Liver (tissue), 8 donors: ENCODE measurements at regions not wholly inside any gene's neighbourhood (a gene's known extent, or its start where the extent isn't known, plus 50 kb on each side); places are given as distances from the start of the nearest gene placed in this dataset.

Experiments used
- DNase-seq: peaks from one replicate; pipeline ENCODE4 v3.0.0-alpha.2; 2017; ENCODE audit warnings: low spot score
- H3K27ac ChIP-seq, 2 donors: one replicate each; pipeline ENCODE4 v1.7.0; 2013; ENCODE audit warnings: inconsistent platforms in 2 of 2, low read length in 2 of 2, control low read depth in 1 of 2, low read depth in 1 of 2, mild to moderate bottlenecking in 1 of 2
- H3K27me3 ChIP-seq, 4 donors: one replicate each; pipeline versions ENCODE4 v1.6.1 to v1.7.0; 2013; ENCODE audit warnings: low read length in 3 of 4, inconsistent platforms in 1 of 4, mild to moderate bottlenecking in 1 of 4, moderate library complexity in 1 of 4; ENCODE audit not compliant: control insufficient read depth in 4 of 4, insufficient read depth in 4 of 4
- H3K36me3 ChIP-seq, 4 donors: one replicate each; pipeline versions ENCODE4 v1.6.1 to v1.7.0; 2013; ENCODE audit warnings: low read length in 3 of 4, mild to moderate bottlenecking in 3 of 4, low read depth in 1 of 4, moderate library complexity in 1 of 4; ENCODE audit not compliant: control insufficient read depth in 4 of 4, insufficient read depth in 3 of 4
- H3K4me1 ChIP-seq, 4 donors: one replicate each; pipeline versions ENCODE4 v1.6.1 to v1.7.0; 2013; ENCODE audit warnings: low read length in 3 of 4, mild to moderate bottlenecking in 3 of 4, moderate library complexity in 1 of 4; ENCODE audit not compliant: control insufficient read depth in 4 of 4, insufficient read depth in 4 of 4
- H3K4me3 ChIP-seq, 3 donors: one replicate each; pipeline versions ENCODE4 v1.6.1 to v1.7.0; 2013; ENCODE audit warnings: low read length in 3 of 3, control low read depth in 1 of 3, low read depth in 1 of 3, mild to moderate bottlenecking in 1 of 3
- H3K9ac ChIP-seq, 2 donors: one replicate each; pipeline ENCODE4 v1.7.0; 2013; ENCODE audit warnings: low read length in 2 of 2, mild to moderate bottlenecking in 2 of 2, moderate library complexity in 2 of 2, control low read depth in 1 of 2, low read depth in 1 of 2
- H3K9me3 ChIP-seq, 4 donors: one replicate each; pipeline versions ENCODE4 v1.6.1 to v1.7.0; 2013; ENCODE audit warnings: low read length in 3 of 4; ENCODE audit not compliant: control insufficient read depth in 4 of 4
- ATF3 ChIP-seq: IDR thresholded peaks from 2 replicates; pipeline ENCODE4 v1.6.1; 2016; ENCODE audit warnings: antibody characterized with exemption
- CTCF ChIP-seq: fragments of 150-350 bp; IDR thresholded peaks from 2 replicates; pipeline ENCODE4 v1.5.1; 2017; ENCODE audit warnings: improper control_type of control experiment, low read depth, low read length; ENCODE audit not compliant: missing input control
- EGR1 ChIP-seq, 2 donors: IDR thresholded peaks; 2 replicates each; pipeline ENCODE4 v1.6.1; 2016 to 2018; ENCODE audit warnings: antibody characterized with exemption in 2 of 2, low read depth in 2 of 2
- FOXA1 ChIP-seq: IDR thresholded peaks from 2 replicates; pipeline ENCODE4 v1.6.1; 2016; ENCODE audit warnings: antibody characterized with exemption
- GABPA ChIP-seq, 2 donors: IDR thresholded peaks in 1 of 2; conservative IDR thresholded peaks in 1 of 2; 2 replicates each; pipeline ENCODE4 v1.6.1; 2016; ENCODE audit warnings: antibody characterized with exemption in 2 of 2, mild to moderate bottlenecking in 1 of 2, moderate library complexity in 1 of 2
- HNF4A ChIP-seq, 2 donors: conservative IDR thresholded peaks; 2 replicates each; pipeline ENCODE4 v1.6.1; 2016; ENCODE audit warnings: antibody characterized with exemption in 2 of 2, mild to moderate bottlenecking in 2 of 2
- HNF4G ChIP-seq: IDR thresholded peaks from 2 replicates; pipeline ENCODE4 v1.6.1; 2016; ENCODE audit warnings: antibody characterized with exemption
- JUND ChIP-seq, 2 donors: IDR thresholded peaks; 2 replicates each; pipeline ENCODE4 v1.6.1; 2016; ENCODE audit warnings: antibody characterized with exemption in 2 of 2
- MAX ChIP-seq: IDR thresholded peaks from 2 replicates; pipeline ENCODE4 v1.6.1; 2016; ENCODE audit warnings: antibody characterized with exemption
- NR2F2 ChIP-seq: IDR thresholded peaks from 2 replicates; pipeline ENCODE4 v1.6.1; 2016; ENCODE audit warnings: antibody characterized with exemption
- RAD21 ChIP-seq, 2 donors: IDR thresholded peaks; 2 replicates each; pipeline ENCODE4 v1.6.1; 2016; ENCODE audit warnings: antibody characterized with exemption in 2 of 2, mild to moderate bottlenecking in 2 of 2
- REST ChIP-seq: IDR thresholded peaks from 2 replicates; pipeline ENCODE4 v1.6.1; 2016; ENCODE audit warnings: antibody characterized with exemption, mild to moderate bottlenecking
- TAF1 ChIP-seq: conservative IDR thresholded peaks from 2 replicates; pipeline ENCODE4 v1.6.1; 2016; ENCODE audit warnings: antibody characterized with exemption, mild to moderate bottlenecking
- YY1 ChIP-seq: IDR thresholded peaks from 2 replicates; pipeline ENCODE4 v1.6.1; 2016; ENCODE audit warnings: antibody characterized with exemption, mild to moderate bottlenecking
- ZBTB33 ChIP-seq: IDR thresholded peaks from 2 replicates; pipeline ENCODE4 v1.6.1; 2016; ENCODE audit warnings: antibody characterized with exemption
- WGBS: extraction: QIAGEN DNeasy Blood & Tissue Kit; methylation state at CpG from one replicate; pipeline ENCODE4 v1.1.7; 2013; 5-methylcytosine and 5-hydroxymethylcytosine counted together
- donor health status: healthy.
- donor health status: healthy.
- donor health status: healthy.
- donor health status: healthy.
- donor health status: healthy.

- no peak for TF ChIP-seq YY1
Observed at GRCh38 chrX:45622042-45622423, 421.4 kb upstream of the DIPK2B start (continued).

GRCh38 chrX:45621376-45622041, 420.8 kb upstream of the DIPK2B start:
- Histone ChIP-seq H3K27ac (no peak overlapping the region), H3K27me3 (no peaks in the 10 kb centered on the region), H3K9me3 (no peaks in the 10 kb centered on the region), H3K4me3 (no peak overlapping the region), H3K4me1 (no peaks in the 10 kb centered on the region), H3K36me3 (no peaks in the 10 kb centered on the region), H3K9ac (no peak overlapping the region)
- DNase-seq, result no peak
- TF ChIP-seq JUND (IDR thresholded peaks at IDR 0.05) (no peak), NR2F2 (no peak), FOXA1 (no peak), MAX (no peak), CTCF (no peak), HNF4A (conservative IDR thresholded peaks at IDR 0.05) (no peak), ZBTB33 (no peak), REST (no peak), HNF4G (no peak), ATF3 (no peak), RAD21 (IDR thresholded peaks at IDR 0.05) (no peak), GABPA (IDR thresholded peaks at IDR 0.05 in 1 of 2, conservative IDR thresholded peaks at IDR 0.05 in 1 of 2) (no peak)
- WGBS, result 85% methylated on average over 7 of the region's 7 CpGs

GRCh38 chrX:45619290-45619689, 418.6 kb upstream of the DIPK2B start:
- Histone ChIP-seq H3K27ac (no peak overlapping the region), H3K4me3 (no peak overlapping the region), H3K4me1 (no peaks in the 10 kb centered on the region), H3K9me3 (no peaks in the 10 kb centered on the region), H3K9ac (no peak overlapping the region), H3K27me3 (no peaks in the 10 kb centered on the region), H3K36me3 (no peaks in the 10 kb centered on the region)
- DNase-seq, result no peak
- WGBS, result 50% methylated on average over 2 of the region's 2 CpGs
- TF ChIP-seq HNF4G, result no peak
- TF ChIP-seq EGR1 (IDR thresholded peaks at IDR 0.05; ENCODE audit: low read depth in 2 of 2), result no peak
- TF ChIP-seq CTCF, result no peak
- TF ChIP-seq FOXA1, result no peak
- no peak for TF ChIP-seq HNF4A (conservative IDR thresholded peaks at IDR 0.05)
- no peak for TF ChIP-seq ATF3
- TF ChIP-seq TAF1, result no peak
- TF ChIP-seq ZBTB33, result no peak
